B cell (primary cell): ENCODE measurements at regions not wholly inside any gene's neighbourhood (a gene's known extent, or its start where the extent isn't known, plus 50 kb on each side); places are given as distances from the start of the nearest gene placed in this dataset.

Experiments used
- ATAC-seq: fragments of 200-7000 bp; cut with Tn5 transposase; one replicate; pipeline ENCODE4 v1.10.0; 2021; ENCODE audit warnings: low read depth, mild to moderate bottlenecking, moderate number of reproducible peaks, moderate library complexity
- CTCF ChIA-PET: fragments of 350-600 bp; sonication (Branson Sonifier 250); formaldehyde crosslinking; loops from one replicate; lab custom pipeline; 2021; ENCODE audit warnings: antibody characterized with exemption, inconsistent platforms; lab: Charles Lee
- POLR2A ChIA-PET: fragments of 350-600 bp; sonication (Branson Sonifier 250); formaldehyde crosslinking; loops from one replicate; lab custom pipeline; 2021; ENCODE audit warnings: antibody characterized with exemption; lab: Charles Lee
- DNase-seq: peaks from one replicate; pipeline ENCODE4 v3.0.0; 2013
- H2AFZ ChIP-seq: 2 replicates; pipeline ENCODE4 v1.6.1; 2012; ENCODE audit warnings: mild to moderate bottlenecking, low read depth, low read length; ENCODE audit not compliant: insufficient read depth, poor library complexity, severe bottlenecking
- H3K27ac ChIP-seq, 2 donors: 1 replicate in 1 of 2; 2 replicates in 1 of 2; pipeline ENCODE4 v1.5.1; 2012 to 2013; ENCODE audit warnings: low read length in 2 of 2, mild to moderate bottlenecking in 2 of 2, moderate library complexity in 1 of 2
- H3K27me3 ChIP-seq, 4 experiments: fragments of 200-600 bp in 1 of 4; sonication (generic) in 1 of 4; replicated peaks in 1 of 4; 1 replicate in 2 of 4; 2 replicates in 2 of 4; pipeline versions ENCODE4 v1.6.1 to v1.7.0; 2013 to 2016; ENCODE audit warnings: low read length in 3 of 4, mild to moderate bottlenecking in 2 of 4, mixed read lengths in 1 of 4, moderate library complexity in 1 of 4; ENCODE audit not compliant: insufficient read depth in 4 of 4, control insufficient read depth in 3 of 4; ENCODE audit errors: control extremely low read depth in 1 of 4
- H3K36me3 ChIP-seq, 2 experiments: replicated peaks in 1 of 2; 1 replicate in 1 of 2; 2 replicates in 1 of 2; pipeline versions ENCODE4 v1.6.1 to v1.7.1; 2013; ENCODE audit warnings: low read length in 1 of 2; ENCODE audit not compliant: insufficient read depth in 2 of 2, control insufficient read depth in 1 of 2; ENCODE audit errors: control extremely low read depth in 1 of 2, extremely low read depth in 1 of 2
- H3K4me1 ChIP-seq, 2 donors: fragments of 200-600 bp in 1 of 2; sonication (generic) in 1 of 2; 1 replicate in 1 of 2; 2 replicates in 1 of 2; pipeline versions ENCODE4 v1.5.1 to v1.6.1; 2013 to 2017; ENCODE audit warnings: low read length in 2 of 2; ENCODE audit not compliant: control insufficient read depth in 2 of 2, insufficient read depth in 2 of 2
- H3K4me2 ChIP-seq: replicated peaks from 2 replicates; pipeline ENCODE3; 2012; ENCODE audit warnings: mild to moderate bottlenecking, low read depth, low read length; ENCODE audit not compliant: poor library complexity, severe bottlenecking
- H3K4me3 ChIP-seq, 5 experiments: fragments of 200-600 bp in 1 of 5; sonication (generic) in 1 of 5; 1 replicate in 3 of 5; 2 replicates in 2 of 5; pipeline versions ENCODE4 v1.5.1 to v1.7.0; 2011 to 2016; ENCODE audit warnings: low read length in 4 of 5, mild to moderate bottlenecking in 4 of 5, low read depth in 2 of 5, control low read depth in 1 of 5, moderate library complexity in 1 of 5; ENCODE audit not compliant: insufficient read depth in 1 of 5; ENCODE audit errors: control extremely low read depth in 1 of 5, extremely low read depth in 1 of 5
- H3K79me2 ChIP-seq: fragments of 200-600 bp; sonication (generic); one replicate; pipeline ENCODE4 v1.6.0; 2016; ENCODE audit warnings: low read length; ENCODE audit not compliant: control insufficient read depth, insufficient read depth
- H3K9ac ChIP-seq: fragments of 200-600 bp; sonication (generic); 2 replicates; pipeline ENCODE4 v1.6.1; 2017; ENCODE audit warnings: mild to moderate bottlenecking, low read length, moderate library complexity
- H3K9me3 ChIP-seq, 3 donors: one replicate each; pipeline versions ENCODE4 v1.6.1 to v1.7.1; 2013; ENCODE audit warnings: low read length in 2 of 3; ENCODE audit not compliant: control insufficient read depth in 2 of 3, insufficient read depth in 1 of 3; ENCODE audit errors: control extremely low read depth in 1 of 3
- H4K20me1 ChIP-seq: 2 replicates; pipeline ENCODE4 v1.6.0; 2012; ENCODE audit warnings: mild to moderate bottlenecking, low read length; ENCODE audit not compliant: insufficient read depth, control insufficient read depth, poor library complexity, severe bottlenecking
- H3K27ac Mint-ChIP-seq: one replicate; pipeline ENCODE4 v1.8.0; 2021; ENCODE audit warnings: mixed read lengths
- H3K27me3 Mint-ChIP-seq: one replicate; pipeline ENCODE4 v1.8.0; 2021; ENCODE audit warnings: mixed read lengths
- H3K4me1 Mint-ChIP-seq: one replicate; pipeline ENCODE4 v1.8.0; 2021; ENCODE audit warnings: mixed read lengths
- H3K4me3 Mint-ChIP-seq: one replicate; pipeline ENCODE4 v1.8.0; 2021; ENCODE audit warnings: mixed read lengths
- H3K9me3 Mint-ChIP-seq: one replicate; pipeline ENCODE4 v1.8.0; 2022; ENCODE audit warnings: mixed read lengths; ENCODE audit not compliant: insufficient read depth
- EZH2 ChIP-seq: IDR thresholded peaks from 2 replicates; pipeline ENCODE4 v1.6.1; 2012; ENCODE audit warnings: borderline replicate concordance, low read depth, mild to moderate bottlenecking, moderate library complexity, low read length; ENCODE audit not compliant: insufficient read depth, poor library complexity, severe bottlenecking
- WGBS: methylation state at CpG from one replicate; pipeline ENCODE4 v1.1.5; 2013; ENCODE audit warnings: missing lambda C conversion rate; ENCODE audit not compliant: insufficient coverage; 5-methylcytosine and 5-hydroxymethylcytosine counted together
- intact Hi-C: fragments of 100-400 bp; cut with micrococcal nuclease; formaldehyde crosslinking; loops from one replicate; pipeline ENCODE4 v1.10.0; 2022
- TF ChIP-seq, protein P1 (sequence below): fragments of 200-600 bp; IDR thresholded peaks from one replicate; pipeline ENCODE4 v1.8.0; 2022; ENCODE audit warnings: antibody characterized with exemption, mild to moderate bottlenecking

DNA sequence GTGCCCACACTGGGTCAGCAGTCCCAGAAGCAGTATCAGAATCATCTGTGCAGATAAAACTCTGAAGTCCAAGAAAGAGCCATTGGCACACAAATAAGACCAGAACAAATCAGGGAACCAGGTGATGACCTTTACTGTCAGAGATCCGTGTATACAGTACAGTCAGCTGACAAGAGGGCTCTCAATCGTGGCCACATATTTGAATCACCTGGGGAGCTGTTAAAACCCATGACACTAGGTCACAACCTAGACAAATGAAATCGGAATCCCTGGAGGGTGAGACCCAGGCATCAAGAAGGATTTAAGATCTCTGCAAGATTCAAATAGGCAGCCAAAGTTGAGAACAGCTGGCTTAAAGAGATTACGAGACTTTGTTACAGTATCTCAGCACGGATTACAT lies 807.1 kb downstream of the RNF144A start:
- ATAC-seq (no peak), DNase-seq (no peak)
- intact Hi-C loops = no loop called here
- Histone ChIP-seq H3K36me3 (no peaks in the 10 kb centered on the region), H4K20me1 (no peaks in the 10 kb centered on the region), H3K4me1 (no peaks in the 10 kb centered on the region), H3K4me3 (no peak overlapping the region), H3K27ac (no peak overlapping the region), H2AFZ (no peak overlapping the region), H3K27me3 (no peaks in the 10 kb centered on the region), H3K79me2 (no peaks in the 10 kb centered on the region), H3K4me2 (no peak overlapping the region), H3K9me3 (no peaks in the 10 kb centered on the region), H3K9ac (no peak overlapping the region)
- TF ChIP-seq, protein P1, sequence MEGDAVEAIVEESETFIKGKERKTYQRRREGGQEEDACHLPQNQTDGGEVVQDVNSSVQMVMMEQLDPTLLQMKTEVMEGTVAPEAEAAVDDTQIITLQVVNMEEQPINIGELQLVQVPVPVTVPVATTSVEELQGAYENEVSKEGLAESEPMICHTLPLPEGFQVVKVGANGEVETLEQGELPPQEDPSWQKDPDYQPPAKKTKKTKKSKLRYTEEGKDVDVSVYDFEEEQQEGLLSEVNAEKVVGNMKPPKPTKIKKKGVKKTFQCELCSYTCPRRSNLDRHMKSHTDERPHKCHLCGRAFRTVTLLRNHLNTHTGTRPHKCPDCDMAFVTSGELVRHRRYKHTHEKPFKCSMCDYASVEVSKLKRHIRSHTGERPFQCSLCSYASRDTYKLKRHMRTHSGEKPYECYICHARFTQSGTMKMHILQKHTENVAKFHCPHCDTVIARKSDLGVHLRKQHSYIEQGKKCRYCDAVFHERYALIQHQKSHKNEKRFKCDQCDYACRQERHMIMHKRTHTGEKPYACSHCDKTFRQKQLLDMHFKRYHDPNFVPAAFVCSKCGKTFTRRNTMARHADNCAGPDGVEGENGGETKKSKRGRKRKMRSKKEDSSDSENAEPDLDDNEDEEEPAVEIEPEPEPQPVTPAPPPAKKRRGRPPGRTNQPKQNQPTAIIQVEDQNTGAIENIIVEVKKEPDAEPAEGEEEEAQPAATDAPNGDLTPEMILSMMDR = no peak
- TF ChIP-seq EZH2 = no peak
- Mint-ChIP-seq H3K27me3 (no peaks in the 10 kb centered on the region), H3K4me1 (no peaks in the 10 kb centered on the region), H3K9me3 (no peaks in the 10 kb centered on the region), H3K4me3 (no peak overlapping the region), H3K27ac (no peak overlapping the region)
- POLR2A ChIA-PET = no interaction called here
- CTCF ChIA-PET = no interaction called here
- 83% methylated on average over 3 of the region's 5 CpGs for WGBS

DNA sequence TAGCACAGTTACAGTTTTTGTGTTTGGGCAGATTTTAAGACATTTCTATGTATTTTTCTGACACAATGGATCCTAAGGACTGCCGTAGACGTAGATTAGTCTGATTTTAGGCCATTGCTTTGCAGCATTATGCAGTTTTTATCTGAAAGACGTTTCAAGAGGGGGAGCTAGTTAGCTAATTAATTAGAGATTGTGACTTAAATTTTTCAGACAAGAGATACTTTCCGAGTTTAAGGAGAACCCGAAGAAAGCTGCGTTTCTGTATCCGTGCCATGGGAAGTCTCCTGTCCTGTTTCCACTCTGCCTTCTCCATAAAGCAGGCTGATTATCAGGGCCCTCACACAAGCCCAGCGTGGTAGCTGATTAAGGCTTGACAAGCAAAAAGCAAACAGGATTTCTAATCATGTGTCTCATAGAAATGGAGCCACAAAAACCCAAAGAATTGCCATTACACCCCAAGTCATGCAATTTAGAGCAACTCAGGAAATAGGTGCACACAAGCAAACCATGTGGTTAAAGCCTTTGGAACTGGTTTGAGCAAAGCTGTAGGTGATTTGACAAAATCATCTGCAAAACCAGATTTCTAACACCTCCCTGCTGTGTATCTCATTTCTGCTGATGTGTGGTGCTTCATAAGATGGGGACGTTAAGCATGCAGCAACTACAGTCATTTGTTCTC lies 808.1 kb downstream of the RNF144A start:
- Histone ChIP-seq H3K9ac (no peak overlapping the region), H3K79me2 (no peaks in the 10 kb centered on the region), H3K9me3 (no peaks in the 10 kb centered on the region), H3K36me3 (no peaks in the 10 kb centered on the region), H3K4me3 (no peak overlapping the region), H3K27me3 (no peaks in the 10 kb centered on the region), H2AFZ (no peak overlapping the region), H3K27ac (no peak overlapping the region), H3K4me1 (no peaks in the 10 kb centered on the region), H3K4me2 (no peak overlapping the region), H4K20me1 (no peaks in the 10 kb centered on the region)
- DNase-seq = no peak
- ChIA-PET POLR2A (no interaction called here), CTCF (interaction anchor here (1.6 kb wide), 1 partner anchor 44 kb away, joined by 3 read pairs; no protein-coding TSS in a partner anchor)
- 44% methylated on average over 8 of the region's 9 CpGs for WGBS
- H3K4me1 Mint-ChIP-seq = no peaks in the 10 kb centered on the region
- H3K27ac Mint-ChIP-seq = no peak overlapping the region
- H3K27me3 Mint-ChIP-seq = no peaks in the 10 kb centered on the region
- no peak overlapping the region for H3K4me3 Mint-ChIP-seq
- ATAC-seq = no peak
- TF ChIP-seq, protein P1 = no peak
- no peak for TF ChIP-seq EZH2
- intact Hi-C loops = no loop called here
- no peaks in the 10 kb centered on the region for H3K9me3 Mint-ChIP-seq
